Activated CD8-positive, alpha-beta T cell treated with anti-CD3 and anti-CD28 coated beads for 36 hours (primary cell): ENCODE measurements at regions not wholly inside any gene's neighbourhood (a gene's known extent, or its start where the extent isn't known, plus 50 kb on each side); places are given as distances from the start of the nearest gene placed in this dataset.

Experiments
- ATAC-seq: fragments of 200-7000 bp; cut with Tn5 transposase; one replicate; pipeline ENCODE4 v1.10.0; 2021; ENCODE audit warnings: mild to moderate bottlenecking, moderate library complexity
- CTCF ChIA-PET: fragments of 350-600 bp; sonication (Branson Sonifier 250); formaldehyde crosslinking; loops from one replicate; lab custom pipeline; 2021; ENCODE audit warnings: antibody characterized with exemption; lab: Charles Lee
- POLR2A ChIA-PET: fragments of 350-600 bp; sonication (Branson Sonifier 250); formaldehyde crosslinking; loops from one replicate; lab custom pipeline; 2021; ENCODE audit warnings: antibody characterized with exemption; lab: Charles Lee
- DNase-seq: peaks from one replicate; pipeline ENCODE4 v3.0.0-alpha.2; 2020
- H3K27ac Mint-ChIP-seq: one replicate; pipeline ENCODE4 v1.8.0; 2021; ENCODE audit warnings: mild to moderate bottlenecking, mixed read lengths
- H3K27me3 Mint-ChIP-seq: one replicate; pipeline ENCODE4 v1.8.0; 2021; ENCODE audit warnings: mixed read lengths
- H3K36me3 Mint-ChIP-seq: one replicate; pipeline ENCODE4 v1.8.0; 2021; ENCODE audit warnings: low read depth, mixed read lengths
- H3K4me1 Mint-ChIP-seq: one replicate; pipeline ENCODE4 v1.8.0; 2021; ENCODE audit warnings: low read depth, mixed read lengths
- H3K4me3 Mint-ChIP-seq: one replicate; pipeline ENCODE4 v1.8.0; 2021; ENCODE audit warnings: mild to moderate bottlenecking, moderate library complexity, mixed read lengths
- H3K9me3 Mint-ChIP-seq: one replicate; pipeline ENCODE4 v1.8.0; 2021; ENCODE audit warnings: mixed read lengths
- CTCF ChIP-seq: fragments of 200-600 bp; IDR thresholded peaks from one replicate; pipeline ENCODE4 v1.8.0; 2022; ENCODE audit warnings: antibody characterized with exemption, mild to moderate bottlenecking
- intact Hi-C: fragments of 100-400 bp; cut with micrococcal nuclease; formaldehyde crosslinking; loops from one replicate; pipeline ENCODE4 v1.10.0; 2022

GRCh38 chr10:43855667-43856210 is 207.1 kb upstream of the ZNF32 start:
- DNase-seq: no peak
- no peaks in the 10 kb centered on the region for H3K9me3 Mint-ChIP-seq
- no peak for ATAC-seq
- H3K4me1 Mint-ChIP-seq: no peaks in the 10 kb centered on the region
- no peaks in the 10 kb centered on the region for H3K36me3 Mint-ChIP-seq
- no peak overlapping the region for H3K4me3 Mint-ChIP-seq
- no peaks in the 10 kb centered on the region for H3K27me3 Mint-ChIP-seq
- intact Hi-C loops: no loop called here
- ChIA-PET POLR2A (no interaction called here), CTCF (no interaction called here)
- no peak overlapping the region for H3K27ac Mint-ChIP-seq
- no peak for TF ChIP-seq CTCF

- Mint-ChIP-seq H3K36me3 (no peaks in the 10 kb centered on the region), H3K9me3 (no peaks in the 10 kb centered on the region), H3K27me3 (no peaks in the 10 kb centered on the region), H3K4me3 (no peak overlapping the region), H3K4me1 (no peaks in the 10 kb centered on the region), H3K27ac (no peak overlapping the region)
- no peak for ATAC-seq
- POLR2A ChIA-PET: no interaction called here
- no peak for DNase-seq
- intact Hi-C loops: no loop called here
- TF ChIP-seq CTCF: no peak
- CTCF ChIA-PET: no interaction called here
Observed at GRCh38 chr10:43854007-43854406, 205.3 kb upstream of the ZNF32 start.

GRCh38 chr10:43853369-43853768 is 204.7 kb upstream of the ZNF32 start:
- H3K4me1 Mint-ChIP-seq: no peaks in the 10 kb centered on the region
- ATAC-seq: no peak
- no peaks in the 10 kb centered on the region for H3K27me3 Mint-ChIP-seq
- POLR2A ChIA-PET: no interaction called here
- no peak overlapping the region for H3K4me3 Mint-ChIP-seq
- H3K9me3 Mint-ChIP-seq: no peaks in the 10 kb centered on the region
- no peaks in the 10 kb centered on the region for H3K36me3 Mint-ChIP-seq
- intact Hi-C loops: no loop called here
- TF ChIP-seq CTCF: no peak
- no peak overlapping the region for H3K27ac Mint-ChIP-seq
- no peak for DNase-seq
- CTCF ChIA-PET: no interaction called here

- Mint-ChIP-seq H3K4me3 (no peak overlapping the region), H3K36me3 (no peaks in the 10 kb centered on the region), H3K4me1 (no peaks in the 10 kb centered on the region), H3K27me3 (no peaks in the 10 kb centered on the region), H3K27ac (no peak overlapping the region), H3K9me3 (no peaks in the 10 kb centered on the region)
- CTCF ChIA-PET: no interaction called here
- DNase-seq (no peak), ATAC-seq (no peak)
- intact Hi-C loops: no loop called here
- POLR2A ChIA-PET: no interaction called here
- no peak for TF ChIP-seq CTCF
Observed at GRCh38 chr10:43852644-43853214, 204.0 kb upstream of the ZNF32 start.

GRCh38 chr10:43852149-43852548 is 203.5 kb upstream of the ZNF32 start:
- no peaks in the 10 kb centered on the region for H3K27me3 Mint-ChIP-seq
- ATAC-seq (no peak), DNase-seq (no peak)
- CTCF ChIA-PET: no interaction called here
- intact Hi-C loops: no loop called here
- H3K4me3 Mint-ChIP-seq: no peak overlapping the region
- H3K4me1 Mint-ChIP-seq: peaks cover under 1% of the 10 kb centered on the region
- TF ChIP-seq CTCF: no peak
- POLR2A ChIA-PET: no interaction called here
- no peaks in the 10 kb centered on the region for H3K36me3 Mint-ChIP-seq
- no peak overlapping the region for H3K27ac Mint-ChIP-seq
- H3K9me3 Mint-ChIP-seq: no peaks in the 10 kb centered on the region
